Small intestine (tissue), 7 donors: ENCODE measurements at regions not wholly inside any gene's neighbourhood (a gene's known extent, or its start where the extent isn't known, plus 50 kb on each side); places are given as distances from the start of the nearest gene placed in this dataset.

Experiments
- DNase-seq, 2 donors: peaks; one replicate each; pipeline versions ENCODE4 v3.0.0 to v3.0.0-alpha.2; 2013
- FAIRE-seq: peaks from 2 replicates; lab custom pipeline; 2012; peaks lifted over from hg19 to GRCh38; lab: Jason Lieb, UNC
- H3K27ac ChIP-seq, 3 donors: one replicate each; pipeline ENCODE4 v1.5.1; 2013; ENCODE audit warnings: low read length in 2 of 3, mild to moderate bottlenecking in 2 of 3, control low read depth in 1 of 3, inconsistent platforms in 1 of 3, low read depth in 1 of 3, moderate library complexity in 1 of 3
- H3K27me3 ChIP-seq, 3 donors: one replicate each; pipeline ENCODE4 v1.6.1; 2013; ENCODE audit warnings: low read length in 3 of 3, inconsistent platforms in 1 of 3; ENCODE audit not compliant: control insufficient read depth in 3 of 3, insufficient read depth in 3 of 3
- H3K36me3 ChIP-seq, 3 donors: one replicate each; pipeline ENCODE4 v1.6.1; 2013; ENCODE audit warnings: low read length in 3 of 3, inconsistent platforms in 1 of 3, low read depth in 1 of 3, mild to moderate bottlenecking in 1 of 3, moderate library complexity in 1 of 3; ENCODE audit not compliant: control insufficient read depth in 3 of 3, insufficient read depth in 2 of 3
- H3K4me1 ChIP-seq, 3 donors: one replicate each; pipeline ENCODE4 v1.6.1; 2013; ENCODE audit warnings: low read length in 2 of 3, inconsistent platforms in 1 of 3, low read depth in 1 of 3, mild to moderate bottlenecking in 1 of 3, moderate library complexity in 1 of 3; ENCODE audit not compliant: control insufficient read depth in 3 of 3, insufficient read depth in 2 of 3
- H3K4me3 ChIP-seq, 3 donors: one replicate each; pipeline ENCODE4 v1.5.1; 2013; ENCODE audit warnings: low read length in 3 of 3, control low read depth in 1 of 3, inconsistent platforms in 1 of 3, low read depth in 1 of 3, mild to moderate bottlenecking in 1 of 3, moderate library complexity in 1 of 3
- H3K9me3 ChIP-seq, 2 donors: one replicate each; pipeline ENCODE4 v1.6.1; 2013; ENCODE audit warnings: low read depth in 1 of 2, low read length in 1 of 2; ENCODE audit not compliant: control insufficient read depth in 2 of 2, insufficient read depth in 1 of 2
- WGBS, 3 donors: extraction: QIAGEN DNeasy Blood & Tissue Kit; methylation state at CpG; one replicate each; pipeline ENCODE4 v1.1.7; 2013; 5-methylcytosine and 5-hydroxymethylcytosine counted together
- donor health status: healthy with polysubstance abuse.
- donor health status: control.
- donor health status: control.
- donor health status: Bipolar disorder and iron deficiency.
- donor health status: healthy.

DNA sequence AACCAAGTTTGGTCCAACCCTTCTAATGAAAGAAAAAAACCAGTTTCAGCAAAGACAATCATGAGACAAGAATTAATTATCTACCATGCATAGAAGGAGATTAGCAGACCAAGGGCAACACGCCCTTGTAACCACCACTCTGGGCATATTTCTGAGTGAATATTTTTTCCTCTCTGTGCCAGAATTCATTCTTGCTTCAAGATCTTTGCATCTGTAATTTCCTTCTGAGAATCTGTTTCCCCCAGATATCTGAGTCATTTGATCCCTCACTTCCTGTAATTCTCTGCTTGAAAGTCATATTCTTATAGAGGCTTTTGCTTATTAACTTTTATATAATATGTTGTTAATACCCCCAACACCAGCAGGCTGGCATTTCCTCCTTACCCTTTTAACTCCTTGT, 243.7 kb downstream of the SLC16A7 start:
- 56 to 77% (median 66%) methylated on average over 1 of the region's 1 CpG for WGBS, 3 donors
- Histone ChIP-seq H3K27ac (no peak overlapping the region), H3K4me1 (no peaks in the 10 kb centered on the region), H3K4me3 (no peak overlapping the region), H3K27me3 (peaks cover 0 to 1% (median 0%) of the 10 kb centered on the region in 3 donors), H3K9me3 (no peaks in the 10 kb centered on the region), H3K36me3 (no peaks in the 10 kb centered on the region)
- FAIRE-seq (no peak), DNase-seq (no peak)

DNA sequence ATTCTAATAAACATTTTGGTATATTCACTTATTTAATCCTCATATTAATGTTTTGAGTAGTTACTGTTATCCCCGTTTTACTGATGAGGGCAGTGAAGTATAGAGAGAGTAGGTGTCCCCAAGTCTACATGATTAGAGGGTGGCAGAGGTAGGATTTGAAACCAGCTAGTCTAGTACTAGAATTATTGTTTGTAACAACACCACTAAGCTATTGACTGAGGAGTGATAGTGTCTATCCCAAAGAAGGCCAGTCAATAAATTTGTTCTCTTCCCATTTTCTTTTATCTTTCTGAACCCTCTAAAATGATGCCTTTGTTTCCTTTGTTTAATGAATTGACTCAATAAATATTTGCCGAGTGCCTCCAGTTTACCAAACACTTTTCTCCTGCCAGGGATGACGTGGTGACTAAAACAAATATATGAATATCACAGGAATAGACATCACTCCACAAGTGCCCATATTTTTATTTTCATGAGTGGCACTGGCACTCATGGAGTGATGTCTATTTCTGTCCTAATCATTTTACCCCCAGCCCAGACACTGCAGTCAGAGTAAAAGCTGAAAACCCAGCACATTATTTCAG, 247.5 kb downstream of the SLC16A7 start:
- WGBS, 3 donors = 71 to 78% (median 72%) methylated on average over 3 of the region's 3 CpGs
- Histone ChIP-seq H3K36me3 (no peaks in the 10 kb centered on the region), H3K27me3 (peaks cover 0 to 1% (median 0%) of the 10 kb centered on the region in 3 donors), H3K27ac (no peak overlapping the region), H3K4me1 (no peaks in the 10 kb centered on the region), H3K9me3 (no peaks in the 10 kb centered on the region), H3K4me3 (no peak overlapping the region)
- peak in 1 of 2 donors; percentile 2 for DNase-seq
- FAIRE-seq = no peak

- H3K4me1 ChIP-seq = no peaks in the 10 kb centered on the region
- FAIRE-seq (no peak), DNase-seq (no peak)
- no peaks in the 10 kb centered on the region for H3K27me3 ChIP-seq
- no peaks in the 10 kb centered on the region for H3K9me3 ChIP-seq
- no peak overlapping the region for H3K4me3 ChIP-seq
- H3K36me3 ChIP-seq = no peaks in the 10 kb centered on the region
- H3K27ac ChIP-seq = no peak overlapping the region
These were observed 248.9 kb downstream of the SLC16A7 start for GRCh38 chr12:59844750-59845149.

- 81 to 97% (median 85%) methylated on average over 1 of the region's 1 CpG for WGBS, 3 donors
- no peak overlapping the region for H3K4me3 ChIP-seq
- no peak for DNase-seq
- no peak overlapping the region for H3K27ac ChIP-seq
- H3K9me3 ChIP-seq = no peaks in the 10 kb centered on the region
- H3K36me3 ChIP-seq = no peaks in the 10 kb centered on the region
- no peaks in the 10 kb centered on the region for H3K27me3 ChIP-seq
- no peaks in the 10 kb centered on the region for H3K4me1 ChIP-seq
- no peak for FAIRE-seq
These were observed 249.5 kb downstream of the SLC16A7 start for GRCh38 chr12:59845293-59845692.

DNA sequence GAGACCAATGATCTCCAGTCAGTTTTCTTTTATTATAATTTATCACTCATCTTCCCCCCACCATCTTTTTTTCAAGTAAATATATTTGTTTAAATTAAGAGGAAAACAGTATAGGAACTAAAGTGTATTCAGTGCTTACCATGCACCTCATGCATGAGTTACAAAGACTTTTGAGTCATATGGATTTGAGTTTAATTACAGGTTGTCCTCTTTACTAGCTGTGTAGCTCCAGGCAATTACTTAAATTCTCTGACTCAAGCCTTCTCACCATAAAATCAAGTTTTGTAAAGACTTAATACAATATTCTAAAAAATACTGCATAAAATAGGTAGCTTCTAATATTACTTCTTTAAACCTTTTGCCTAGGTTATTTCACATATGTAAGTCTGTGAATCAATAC, 251.3 kb downstream of the SLC16A7 start:
- H3K4me3 ChIP-seq = no peak overlapping the region
- no peaks in the 10 kb centered on the region for H3K36me3 ChIP-seq
- H3K4me1 ChIP-seq = no peaks in the 10 kb centered on the region
- no peaks in the 10 kb centered on the region for H3K9me3 ChIP-seq
- FAIRE-seq (no peak), DNase-seq (no peak)
- no peak overlapping the region for H3K27ac ChIP-seq
- no peaks in the 10 kb centered on the region for H3K27me3 ChIP-seq

DNA sequence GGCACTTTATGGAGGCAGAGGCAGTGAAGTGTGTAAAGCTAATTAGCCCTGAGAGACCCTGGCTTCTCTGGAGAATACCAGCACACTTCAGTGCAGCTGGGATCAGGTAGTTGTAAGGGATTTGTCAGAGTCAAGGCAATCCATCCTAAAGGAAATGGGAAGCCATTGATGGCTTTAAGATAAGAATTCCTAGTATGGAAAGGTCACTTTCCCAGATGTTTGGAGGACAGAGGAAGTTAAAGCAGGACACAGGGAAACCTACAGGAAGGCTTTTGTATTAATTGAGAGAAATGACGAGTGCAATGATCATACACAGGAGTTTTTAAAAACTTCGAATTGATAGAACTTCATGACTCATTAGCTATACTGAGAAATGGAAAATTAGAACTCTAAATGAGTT, 254.4 kb downstream of the SLC16A7 start:
- WGBS, 3 donors = 81 to 95% (median 93%) methylated on average over 2 of the region's 2 CpGs
- Histone ChIP-seq H3K4me3 (no peak overlapping the region), H3K27me3 (no peaks in the 10 kb centered on the region), H3K9me3 (no peaks in the 10 kb centered on the region), H3K36me3 (no peaks in the 10 kb centered on the region), H3K27ac (no peak overlapping the region), H3K4me1 (no peaks in the 10 kb centered on the region)
- FAIRE-seq (no peak), DNase-seq (no peak)

DNA sequence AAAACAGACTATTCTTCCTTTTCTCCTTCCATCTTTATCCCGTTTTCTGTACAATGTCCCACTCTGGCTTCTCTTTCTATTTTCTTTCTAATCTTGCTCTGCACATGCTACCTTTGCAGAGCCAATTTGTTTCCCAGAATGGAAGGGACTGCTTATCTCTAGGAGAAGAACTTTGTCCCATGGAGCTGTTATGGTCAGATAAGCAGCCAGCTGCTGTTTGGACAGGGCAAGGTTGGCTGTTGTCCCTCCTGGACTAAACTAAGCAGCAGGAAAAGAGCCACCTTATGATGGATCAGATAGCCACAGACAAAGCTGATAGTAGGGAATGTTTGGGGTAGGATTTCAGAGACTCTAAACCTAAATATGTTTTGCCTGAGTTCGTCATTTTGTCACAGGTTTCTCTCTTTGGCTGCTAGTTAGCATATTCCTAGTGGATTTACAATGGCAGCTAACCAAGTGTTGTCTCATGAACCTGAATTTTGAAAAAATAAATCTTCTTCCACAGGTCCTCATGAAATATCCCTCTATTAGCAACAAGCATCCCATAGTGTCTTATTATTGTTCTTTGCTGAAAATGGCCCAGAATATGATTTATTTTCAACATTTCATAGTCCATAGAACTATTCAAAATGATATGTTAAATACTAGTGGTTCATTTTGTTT, 262.8 kb downstream of the SLC16A7 start:
- peaks cover 0 to 2% (median 0%) of the 10 kb centered on the region in 3 donors for H3K4me1 ChIP-seq
- peak; percentile 82 to 86 for DNase-seq
- H3K4me3 ChIP-seq = no peak overlapping the region
- H3K27ac ChIP-seq = peak overlapping the region in 1 of 3 donors; percentile 44
- no peaks in the 10 kb centered on the region for H3K27me3 ChIP-seq
- H3K36me3 ChIP-seq = no peaks in the 10 kb centered on the region
- 20 to 52% (median 29%) methylated on average over 2 of the region's 2 CpGs for WGBS, 3 donors
- FAIRE-seq = no peak
- peaks cover 0 to 2% of the 10 kb centered on the region in 2 donors for H3K9me3 ChIP-seq

- Histone ChIP-seq H3K27ac (no peak overlapping the region), H3K4me1 (peaks cover 0 to 2% (median 0%) of the 10 kb centered on the region in 3 donors), H3K9me3 (peaks cover 0 to 2% of the 10 kb centered on the region in 2 donors), H3K36me3 (no peaks in the 10 kb centered on the region), H3K27me3 (no peaks in the 10 kb centered on the region), H3K4me3 (no peak overlapping the region)
- DNase-seq (no peak), FAIRE-seq (no peak)
- 69 to 85% (median 83%) methylated on average over 1 of the region's 1 CpG for WGBS, 3 donors
These were observed 263.3 kb downstream of the SLC16A7 start for GRCh38 chr12:59859171-59859510.

- Histone ChIP-seq H3K4me1 (peaks cover 0 to 2% (median 0%) of the 10 kb centered on the region in 3 donors), H3K27me3 (no peaks in the 10 kb centered on the region), H3K27ac (no peak overlapping the region), H3K4me3 (no peak overlapping the region), H3K36me3 (no peaks in the 10 kb centered on the region), H3K9me3 (peaks cover 0 to 2% of the 10 kb centered on the region in 2 donors)
- DNase-seq (no peak), FAIRE-seq (no peak)
- 76 to 84% (median 78%) methylated on average over 3 of the region's 3 CpGs for WGBS, 3 donors
These were observed 265.8 kb downstream of the SLC16A7 start for GRCh38 chr12:59861635-59862034.
